22Rv1 (cell line): ENCODE measurements at regions not wholly inside any gene's neighbourhood (a gene's known extent, or its start where the extent isn't known, plus 50 kb on each side); places are given as distances from the start of the nearest gene placed in this dataset.

Experiments used
- H3K27ac ChIP-seq: fragments of 450-650 bp; 2 replicates; pipeline ENCODE4 v1.5.1; 2017
- ZFX ChIP-seq: fragments of 450-650 bp; IDR thresholded peaks from 2 replicates; pipeline ENCODE4 v1.6.1; 2017; ENCODE audit warnings: antibody characterized with exemption, borderline replicate concordance
- TF ChIP-seq, protein P1 (sequence below): fragments of 450-650 bp; IDR thresholded peaks from 2 replicates; pipeline ENCODE4 v1.5.1; 2017; ENCODE audit warnings: mild to moderate bottlenecking

DNA sequence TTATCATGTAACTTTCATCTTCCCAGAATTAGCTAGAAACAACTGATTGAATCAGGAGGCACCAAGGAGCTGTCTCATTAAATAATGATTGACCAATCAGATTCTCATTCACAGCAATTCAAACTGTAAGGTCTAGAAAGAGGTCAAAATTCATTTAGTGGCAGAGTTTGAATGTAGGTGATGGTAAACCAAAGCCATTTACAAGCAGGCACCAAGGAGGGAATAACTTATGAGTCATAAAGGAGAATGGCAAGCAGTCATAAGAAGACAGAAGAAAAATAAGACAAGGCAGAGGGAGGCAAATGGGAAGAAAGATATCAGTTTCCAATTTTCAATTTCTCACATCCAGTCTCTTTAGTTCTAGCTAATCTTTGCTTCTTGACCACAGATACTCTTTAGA lies 52.9 kb upstream of the DEFB112 start:
- no peak overlapping the region for H3K27ac ChIP-seq
- no peak for TF ChIP-seq ZFX

DNA sequence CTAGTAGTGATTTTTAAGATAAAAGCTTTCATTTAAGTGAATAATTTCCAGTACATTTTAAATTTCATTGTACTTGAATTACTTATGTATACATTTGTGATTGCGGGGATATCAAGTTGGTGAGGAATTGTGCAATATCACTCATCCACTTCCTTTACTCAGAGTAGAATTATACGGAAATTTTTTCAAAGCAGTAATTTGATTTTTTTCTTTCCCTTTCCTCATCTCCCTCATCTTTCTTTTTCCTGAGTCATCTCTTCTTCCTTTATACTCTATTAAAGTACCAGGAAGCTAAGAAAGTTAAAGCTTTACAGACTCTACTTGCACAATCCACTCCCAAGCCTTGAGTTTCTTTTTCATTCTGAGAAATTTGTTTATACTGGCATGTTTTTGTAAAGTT lies 60.9 kb upstream of the DEFB112 start:
- TF ChIP-seq, protein P1, sequence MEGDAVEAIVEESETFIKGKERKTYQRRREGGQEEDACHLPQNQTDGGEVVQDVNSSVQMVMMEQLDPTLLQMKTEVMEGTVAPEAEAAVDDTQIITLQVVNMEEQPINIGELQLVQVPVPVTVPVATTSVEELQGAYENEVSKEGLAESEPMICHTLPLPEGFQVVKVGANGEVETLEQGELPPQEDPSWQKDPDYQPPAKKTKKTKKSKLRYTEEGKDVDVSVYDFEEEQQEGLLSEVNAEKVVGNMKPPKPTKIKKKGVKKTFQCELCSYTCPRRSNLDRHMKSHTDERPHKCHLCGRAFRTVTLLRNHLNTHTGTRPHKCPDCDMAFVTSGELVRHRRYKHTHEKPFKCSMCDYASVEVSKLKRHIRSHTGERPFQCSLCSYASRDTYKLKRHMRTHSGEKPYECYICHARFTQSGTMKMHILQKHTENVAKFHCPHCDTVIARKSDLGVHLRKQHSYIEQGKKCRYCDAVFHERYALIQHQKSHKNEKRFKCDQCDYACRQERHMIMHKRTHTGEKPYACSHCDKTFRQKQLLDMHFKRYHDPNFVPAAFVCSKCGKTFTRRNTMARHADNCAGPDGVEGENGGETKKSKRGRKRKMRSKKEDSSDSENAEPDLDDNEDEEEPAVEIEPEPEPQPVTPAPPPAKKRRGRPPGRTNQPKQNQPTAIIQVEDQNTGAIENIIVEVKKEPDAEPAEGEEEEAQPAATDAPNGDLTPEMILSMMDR, result no peak
- TF ChIP-seq ZFX, result no peak
- no peak overlapping the region for H3K27ac ChIP-seq

DNA sequence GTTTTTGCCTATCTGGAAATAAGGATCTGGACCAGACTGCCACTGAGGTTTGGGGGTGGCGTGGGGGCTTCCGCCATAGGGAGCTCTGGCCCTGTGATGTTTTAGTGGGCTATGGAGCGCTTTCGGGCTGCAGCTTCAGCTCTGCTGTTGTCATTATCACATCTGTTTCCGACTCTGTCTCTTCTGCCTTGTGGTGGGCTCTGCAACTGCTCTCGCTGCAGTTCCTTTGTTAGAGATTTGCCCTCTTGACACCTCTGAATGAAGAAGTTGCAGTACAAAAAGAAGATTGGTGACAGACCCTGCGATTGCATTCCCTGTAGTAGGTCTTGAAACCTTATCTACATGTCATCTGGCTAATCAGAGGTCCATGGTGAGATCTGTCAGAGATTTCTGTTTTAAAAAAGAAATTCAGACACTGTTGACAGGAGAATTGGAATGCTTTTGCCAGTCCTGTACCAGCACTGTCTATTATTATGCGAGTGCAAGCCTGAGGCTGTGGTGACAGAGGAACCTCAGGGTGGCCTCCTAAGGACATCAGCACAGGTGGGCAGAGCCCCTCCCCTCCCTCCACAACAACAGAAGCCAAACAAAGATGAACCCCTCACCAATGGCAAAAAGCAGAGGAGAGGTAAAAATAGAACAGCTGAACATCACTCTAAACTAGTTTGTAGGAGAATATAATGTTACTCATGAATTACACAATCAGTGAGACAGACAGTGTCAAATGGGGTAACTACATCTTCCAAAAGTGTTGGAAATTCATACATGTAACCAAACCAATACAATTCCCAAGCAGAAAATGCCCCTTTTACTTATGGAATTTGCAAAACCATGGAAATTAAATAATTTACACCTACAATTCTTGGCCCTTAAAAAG lies 63.5 kb upstream of the DEFB112 start:
- no peak for TF ChIP-seq ZFX
- TF ChIP-seq, protein P1, result no peak
- H3K27ac ChIP-seq, result no peak overlapping the region

DNA sequence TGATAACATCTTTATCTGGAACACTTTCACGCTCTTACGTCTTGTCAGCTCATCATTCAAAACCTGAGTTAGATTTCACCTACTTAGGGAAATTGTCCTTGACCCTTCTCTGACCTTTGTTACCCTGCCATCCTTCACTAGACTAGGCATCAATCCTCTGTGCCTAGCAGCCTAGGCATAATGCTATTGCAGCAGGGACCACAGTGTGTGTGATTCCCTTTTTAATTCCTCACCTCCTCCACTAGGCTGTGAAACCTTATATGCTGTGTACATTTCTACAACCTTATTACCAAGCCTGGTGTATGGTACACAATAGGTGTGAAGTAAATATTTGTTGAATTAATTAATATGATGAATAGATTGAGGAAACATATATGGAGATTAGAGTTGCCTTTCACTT lies 66.7 kb upstream of the DEFB112 start:
- TF ChIP-seq ZFX, result no peak
- TF ChIP-seq, protein P1, result no peak
- H3K27ac ChIP-seq, result no peak overlapping the region

DNA sequence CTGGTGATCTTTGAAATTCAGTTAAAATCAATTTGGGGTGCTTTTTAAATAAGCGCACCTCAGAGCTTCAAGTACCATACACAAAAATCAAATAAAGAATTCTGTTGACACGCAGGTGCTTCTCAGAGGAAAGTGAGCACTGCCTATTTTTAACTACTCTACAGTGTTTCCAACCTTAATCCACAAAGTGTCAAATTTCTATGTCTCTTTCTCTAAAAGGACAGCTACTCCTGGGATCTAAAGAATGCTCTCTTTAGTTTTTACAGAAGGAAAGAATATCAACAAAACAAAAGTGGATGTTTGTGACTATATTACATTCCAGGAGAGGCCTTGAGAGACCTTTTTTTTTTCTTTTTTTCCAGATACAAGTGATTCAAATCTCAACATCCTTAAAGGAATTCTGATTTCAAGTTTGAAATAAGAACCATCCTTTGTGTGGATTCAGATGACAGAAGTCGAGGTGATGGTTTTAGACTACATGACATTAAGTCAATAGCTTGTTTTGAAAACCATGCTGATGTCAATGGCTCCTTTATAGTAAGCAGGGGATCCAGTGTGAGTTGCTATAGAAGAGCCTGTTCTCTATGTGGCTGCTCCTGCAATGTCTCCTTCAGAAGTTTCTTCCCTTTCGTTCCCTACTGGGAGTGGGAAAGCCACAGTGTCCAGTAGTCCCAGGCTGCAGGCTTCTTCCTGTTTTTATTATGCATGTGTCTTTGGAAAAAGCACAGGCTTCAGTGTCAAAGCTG lies 67.2 kb upstream of the DEFB112 start:
- TF ChIP-seq, protein P1, result no peak
- no peak for TF ChIP-seq ZFX
- no peak overlapping the region for H3K27ac ChIP-seq

DNA sequence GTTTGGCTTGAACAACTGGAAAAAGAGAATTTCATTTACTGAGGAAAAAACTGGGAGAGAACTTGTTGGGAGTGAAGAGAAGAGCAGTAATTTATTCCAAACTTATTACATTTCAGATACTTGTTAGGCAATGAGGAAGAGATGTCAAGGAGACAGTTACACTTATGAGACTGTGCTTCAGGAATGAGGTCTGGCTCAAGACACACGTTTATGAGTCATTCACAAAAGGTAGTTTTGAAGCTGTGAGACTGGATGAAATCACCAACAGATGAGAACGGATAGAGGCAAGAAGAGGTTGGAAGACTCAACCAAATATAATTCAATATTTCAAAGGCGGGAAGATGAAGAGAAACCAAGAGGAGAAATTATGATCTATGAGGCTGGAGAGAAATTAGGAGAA lies 70.6 kb upstream of the DEFB112 start:
- H3K27ac ChIP-seq, result no peak overlapping the region
- TF ChIP-seq, protein P1, result no peak
- TF ChIP-seq ZFX, result no peak

DNA sequence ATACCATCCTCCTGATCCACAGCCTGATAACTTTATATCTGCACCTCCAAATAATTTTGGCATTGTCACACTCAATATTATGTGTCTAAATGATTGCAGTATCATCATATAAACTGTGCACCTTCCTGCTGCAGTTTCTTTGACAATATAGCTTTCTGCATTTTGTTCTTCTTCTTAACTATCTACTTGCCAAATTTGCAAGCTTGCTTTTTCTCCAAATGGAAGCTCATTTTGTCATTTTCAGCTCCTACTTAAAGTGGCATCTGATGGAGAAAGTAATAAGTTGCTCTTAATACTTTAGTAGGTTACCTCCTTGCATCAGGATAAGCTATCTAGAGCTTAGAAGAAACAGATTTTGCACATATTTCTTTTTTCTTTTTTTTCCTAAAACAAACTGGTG lies 74.0 kb upstream of the DEFB112 start:
- no peak for TF ChIP-seq ZFX
- TF ChIP-seq, protein P1, result no peak
- H3K27ac ChIP-seq, result no peak overlapping the region

DNA sequence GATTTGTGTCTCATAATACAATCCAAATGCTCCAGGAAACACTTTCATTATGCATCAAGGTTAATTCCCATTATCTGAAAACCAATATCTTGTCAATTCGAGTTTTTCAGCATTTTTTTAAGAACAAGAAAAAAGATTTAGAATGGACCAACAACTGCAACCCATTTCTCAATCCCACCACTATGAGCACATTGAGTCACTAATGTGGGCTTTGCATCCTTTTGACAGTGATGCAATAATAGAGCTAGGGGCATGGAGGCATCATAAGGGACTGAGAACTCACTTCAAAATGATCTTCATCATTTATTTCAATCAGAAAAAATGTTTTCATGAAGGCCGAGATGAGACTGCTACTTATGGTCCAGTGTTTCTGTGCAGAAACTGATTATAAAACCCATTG lies 74.8 kb upstream of the DEFB112 start:
- TF ChIP-seq, protein P1, result no peak
- no peak for TF ChIP-seq ZFX
- H3K27ac ChIP-seq, result no peak overlapping the region
